ENCODE measurements at regions not wholly inside any gene's neighbourhood (a gene's known extent, or its start where the extent isn't known, plus 50 kb on each side); places are given as distances from the start of the nearest gene placed in this dataset.

DNA sequence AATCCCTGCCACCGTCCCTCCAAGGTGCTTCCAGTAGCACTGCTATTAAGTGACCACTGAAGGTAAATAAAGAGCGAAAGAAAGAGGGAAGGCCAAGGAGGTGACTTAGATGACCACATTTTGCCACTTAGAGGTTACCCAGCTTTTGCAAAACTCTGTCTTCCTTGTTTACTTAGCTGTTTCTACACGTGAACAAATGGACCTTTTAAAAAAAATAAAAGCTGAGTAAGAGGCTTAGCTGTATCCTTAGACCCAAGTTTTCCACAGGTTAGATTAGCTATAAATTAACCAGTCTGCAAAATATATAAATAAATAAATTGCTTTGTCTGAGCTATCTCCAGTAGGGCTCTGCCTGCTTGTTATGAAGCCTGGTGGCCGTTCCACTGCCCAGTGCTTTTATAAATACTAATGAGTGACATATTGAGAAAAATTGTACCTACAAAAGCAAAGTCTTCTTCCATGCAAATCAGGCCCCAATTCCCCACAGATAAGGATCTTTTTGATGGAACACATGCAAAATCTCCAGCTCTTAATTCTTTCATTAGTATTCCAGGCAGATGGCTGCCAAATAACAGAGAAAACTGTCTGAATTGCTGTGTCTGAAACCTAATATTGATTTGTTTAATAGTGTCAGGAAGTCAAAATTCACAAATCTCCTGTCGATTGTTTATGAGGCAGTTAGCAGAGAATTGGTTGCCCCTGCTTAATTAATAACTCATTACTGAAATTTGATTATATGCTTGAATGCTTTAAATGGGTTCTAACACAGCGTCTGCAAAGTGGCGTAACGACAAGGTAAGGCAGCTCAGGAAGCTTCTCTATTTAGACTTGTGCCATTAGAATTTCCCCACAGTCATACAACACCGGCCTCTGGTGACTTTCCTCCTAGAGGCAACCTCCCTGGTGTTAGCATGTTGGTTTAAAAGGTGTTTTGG, 176.7 kb downstream of the EMX2 start:
- CTCF ChIA-PET (ENCODE audit: unreplicated experiment): interaction anchor here (1.6 kb wide), 1 partner anchor 12 kb away, joined by 3 read pairs; no protein-coding TSS in a partner anchor
- intact Hi-C loops (cut with micrococcal nuclease; ENCODE audit: unreplicated experiment): no loop called here
- BruUV-seq (replicated peaks): no TSS peak
- no peaks in the 10 kb centered on the region for H3K9me2 ChIP-seq (ENCODE audit: insufficient read depth, low read length)
- POLR2A ChIA-PET: interaction anchor here (0.5 to 0.6 kb wide), 2 partner anchors 51 to 475 kb away, joined by 4 read pairs; no protein-coding TSS in a partner anchor
- no peak overlapping the region for H3K4me3 ChIP-seq (ENCODE audit: low read depth, low read length, poor library complexity, severe bottlenecking)
- H4K20me1 ChIP-seq (ENCODE audit: insufficient read depth, low read length): no peaks in the 10 kb centered on the region
- no peak overlapping the region for H2AFZ ChIP-seq (ENCODE audit: low read length)
- no peaks in the 10 kb centered on the region for H3K9me3 ChIP-seq (ENCODE audit: low read length)
- H3K4me1 ChIP-seq (ENCODE audit: insufficient read depth, low read length, poor library complexity, severe bottlenecking): no peaks in the 10 kb centered on the region
- no peak overlapping the region for H3K27ac ChIP-seq (ENCODE audit: low read depth, low read length, poor library complexity, severe bottlenecking)
- DNase-seq (ENCODE audit: low spot score): no peak
- no peak overlapping the region for H3K4me2 ChIP-seq (ENCODE audit: low read length)
- H3K79me2 ChIP-seq (ENCODE audit: insufficient read depth, low read depth, low read length): no peaks in the 10 kb centered on the region
- H3K36me3 ChIP-seq (ENCODE audit: insufficient read depth, low read length): no peaks in the 10 kb centered on the region
- no peak for TF ChIP-seq EZH2phosphoT487 (IDR thresholded peaks at IDR 0.05; ENCODE audit: borderline replicate concordance, low read depth, low read length)
- TF ChIP-seq, protein P1, sequence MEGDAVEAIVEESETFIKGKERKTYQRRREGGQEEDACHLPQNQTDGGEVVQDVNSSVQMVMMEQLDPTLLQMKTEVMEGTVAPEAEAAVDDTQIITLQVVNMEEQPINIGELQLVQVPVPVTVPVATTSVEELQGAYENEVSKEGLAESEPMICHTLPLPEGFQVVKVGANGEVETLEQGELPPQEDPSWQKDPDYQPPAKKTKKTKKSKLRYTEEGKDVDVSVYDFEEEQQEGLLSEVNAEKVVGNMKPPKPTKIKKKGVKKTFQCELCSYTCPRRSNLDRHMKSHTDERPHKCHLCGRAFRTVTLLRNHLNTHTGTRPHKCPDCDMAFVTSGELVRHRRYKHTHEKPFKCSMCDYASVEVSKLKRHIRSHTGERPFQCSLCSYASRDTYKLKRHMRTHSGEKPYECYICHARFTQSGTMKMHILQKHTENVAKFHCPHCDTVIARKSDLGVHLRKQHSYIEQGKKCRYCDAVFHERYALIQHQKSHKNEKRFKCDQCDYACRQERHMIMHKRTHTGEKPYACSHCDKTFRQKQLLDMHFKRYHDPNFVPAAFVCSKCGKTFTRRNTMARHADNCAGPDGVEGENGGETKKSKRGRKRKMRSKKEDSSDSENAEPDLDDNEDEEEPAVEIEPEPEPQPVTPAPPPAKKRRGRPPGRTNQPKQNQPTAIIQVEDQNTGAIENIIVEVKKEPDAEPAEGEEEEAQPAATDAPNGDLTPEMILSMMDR (conservative IDR thresholded peaks at IDR 0.05; ENCODE audit: low read length): no peak

DNA sequence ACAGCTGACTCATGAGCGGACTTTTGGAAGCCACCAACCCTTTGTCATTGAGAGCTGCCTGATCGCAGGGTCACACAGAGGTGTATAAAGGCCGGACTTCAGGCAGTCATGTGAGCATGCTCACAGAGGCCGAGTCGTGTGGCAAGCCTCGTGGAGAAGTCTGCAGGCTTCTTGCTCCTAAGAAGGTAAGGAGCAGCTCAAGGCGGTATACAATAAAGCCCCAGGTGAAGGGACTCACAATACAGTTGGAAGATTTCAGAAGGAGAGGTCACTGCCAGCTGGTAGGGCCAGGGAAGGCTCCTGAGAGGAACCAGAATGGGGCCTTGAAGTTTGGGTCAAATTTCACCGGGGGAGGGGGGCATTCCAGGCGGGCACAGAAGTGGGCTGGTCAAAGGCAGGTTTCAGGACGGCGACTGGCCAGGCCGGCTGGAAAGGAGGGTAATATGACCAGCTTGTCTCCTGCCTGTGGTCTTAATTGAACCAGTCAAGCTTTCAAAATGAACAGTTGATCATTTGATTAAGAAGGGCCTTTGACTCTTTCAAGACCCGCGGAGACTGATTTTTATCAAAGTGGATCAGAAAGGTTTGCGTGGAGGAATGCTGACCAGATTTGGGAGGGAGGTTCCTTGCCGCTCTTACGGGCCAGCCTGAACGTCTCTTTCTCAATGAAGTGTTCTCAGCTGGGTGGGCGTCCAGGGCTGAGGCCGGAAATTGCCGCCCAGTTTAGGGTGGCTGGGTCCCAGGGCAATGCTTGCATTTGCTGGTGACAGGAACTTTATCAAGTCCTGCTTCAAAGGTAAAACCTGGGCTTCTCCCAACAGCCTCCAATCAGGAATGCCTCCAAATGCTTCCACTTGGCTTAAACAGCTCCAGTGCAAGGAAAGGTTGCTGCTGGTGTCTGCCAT, 178.6 kb downstream of the EMX2 start:
- no TSS peak for BruUV-seq (replicated peaks)
- ChIA-PET CTCF (ENCODE audit: unreplicated experiment) (no interaction called here), POLR2A (interaction anchor here (0.7 to 0.9 kb wide), 4 partner anchors 9 to 590 kb away, joined by 3 read pairs; no protein-coding TSS in a partner anchor)
- DNase-seq (ENCODE audit: low spot score): no peak
- no peak for TF ChIP-seq EZH2phosphoT487 (IDR thresholded peaks at IDR 0.05; ENCODE audit: borderline replicate concordance, low read depth, low read length)
- TF ChIP-seq, protein P1 (conservative IDR thresholded peaks at IDR 0.05; ENCODE audit: low read length): no peak
- no peak overlapping the region for H3K4me3 ChIP-seq (ENCODE audit: low read depth, low read length, poor library complexity, severe bottlenecking)
- H3K4me1 ChIP-seq (ENCODE audit: insufficient read depth, low read length, poor library complexity, severe bottlenecking): no peaks in the 10 kb centered on the region
- no peaks in the 10 kb centered on the region for H3K79me2 ChIP-seq (ENCODE audit: insufficient read depth, low read depth, low read length)
- intact Hi-C loops (cut with micrococcal nuclease; ENCODE audit: unreplicated experiment): no loop called here
- no peak overlapping the region for H3K27ac ChIP-seq (ENCODE audit: low read depth, low read length, poor library complexity, severe bottlenecking)
- no peaks in the 10 kb centered on the region for H3K9me3 ChIP-seq (ENCODE audit: low read length)
- H2AFZ ChIP-seq (ENCODE audit: low read length): no peak overlapping the region
- H3K36me3 ChIP-seq (ENCODE audit: insufficient read depth, low read length): no peaks in the 10 kb centered on the region
- no peaks in the 10 kb centered on the region for H4K20me1 ChIP-seq (ENCODE audit: insufficient read depth, low read length)
- no peaks in the 10 kb centered on the region for H3K9me2 ChIP-seq (ENCODE audit: insufficient read depth, low read length)
- H3K4me2 ChIP-seq (ENCODE audit: low read length): no peak overlapping the region
